Activated naive CD4-positive, alpha-beta T cell treated with anti-CD3 and anti-CD28 coated beads, Interleukin-2, amount 10 ng/mL, durations not matched to agents 7 days and 5 days (primary cell): ENCODE measurements at regions not wholly inside any gene's neighbourhood (a gene's known extent, or its start where the extent isn't known, plus 50 kb on each side); places are given as distances from the start of the nearest gene placed in this dataset.

Experiments used
- CTCF ChIA-PET: fragments of 350-600 bp; sonication (Branson Sonifier 250); formaldehyde crosslinking; loops from one replicate; lab custom pipeline; 2021; ENCODE audit warnings: antibody characterized with exemption; lab: Charles Lee
- DNase-seq: peaks from one replicate; pipeline ENCODE4 v3.0.0-alpha.2; 2020
- H3K27ac Mint-ChIP-seq: one replicate; pipeline ENCODE4 v1.8.0; 2021; ENCODE audit warnings: mild to moderate bottlenecking, moderate library complexity, mixed read lengths
- H3K27me3 Mint-ChIP-seq: one replicate; pipeline ENCODE4 v1.8.0; 2021; ENCODE audit warnings: mild to moderate bottlenecking, mixed read lengths
- H3K36me3 Mint-ChIP-seq: one replicate; pipeline ENCODE4 v1.8.0; 2021; ENCODE audit warnings: mixed read lengths
- H3K4me1 Mint-ChIP-seq: one replicate; pipeline ENCODE4 v1.8.0; 2021; ENCODE audit warnings: mixed read lengths
- H3K4me3 Mint-ChIP-seq: one replicate; pipeline ENCODE4 v1.8.0; 2021; ENCODE audit warnings: mild to moderate bottlenecking, moderate library complexity, mixed read lengths
- H3K9me3 Mint-ChIP-seq: one replicate; pipeline ENCODE4 v1.8.0; 2021; ENCODE audit warnings: mixed read lengths

GRCh38 chr10:78296785-78297184 is 263.1 kb downstream of the RPS24 start:
- H3K9me3 Mint-ChIP-seq = peaks cover 10% of the 10 kb centered on the region
- peaks cover 11% of the 10 kb centered on the region for H3K4me1 Mint-ChIP-seq
- no peak for DNase-seq
- H3K27me3 Mint-ChIP-seq = peaks cover 7% of the 10 kb centered on the region
- H3K27ac Mint-ChIP-seq = no peak overlapping the region
- no peak overlapping the region for H3K4me3 Mint-ChIP-seq
- H3K36me3 Mint-ChIP-seq = no peaks in the 10 kb centered on the region
- CTCF ChIA-PET = no interaction called here

GRCh38 chr10:78297997-78298396 is 264.3 kb downstream of the RPS24 start:
- DNase-seq = no peak
- Mint-ChIP-seq H3K27me3 (no peaks in the 10 kb centered on the region), H3K4me1 (peaks cover 21% of the 10 kb centered on the region), H3K4me3 (no peak overlapping the region), H3K9me3 (peaks cover 10% of the 10 kb centered on the region), H3K36me3 (no peaks in the 10 kb centered on the region), H3K27ac (no peak overlapping the region)
- CTCF ChIA-PET = no interaction called here

- Mint-ChIP-seq H3K9me3 (peaks cover 10% of the 10 kb centered on the region), H3K27ac (no peak overlapping the region), H3K36me3 (no peaks in the 10 kb centered on the region), H3K27me3 (no peaks in the 10 kb centered on the region), H3K4me3 (no peak overlapping the region), H3K4me1 (peaks cover 25% of the 10 kb centered on the region)
- CTCF ChIA-PET = no interaction called here
- DNase-seq = no peak
Measured at GRCh38 chr10:78298835-78299234, 265.2 kb downstream of the RPS24 start.

- CTCF ChIA-PET = interaction anchor here (0.5 to 0.7 kb wide), 2 partner anchors 138 to 723 kb away, joined by 3 read pairs; no protein-coding TSS in a partner anchor
- H3K27me3 Mint-ChIP-seq = peaks cover 4% of the 10 kb centered on the region
- no peak overlapping the region for H3K27ac Mint-ChIP-seq
- DNase-seq = no peak
- H3K9me3 Mint-ChIP-seq = peaks cover 10% of the 10 kb centered on the region
- no peak overlapping the region for H3K4me3 Mint-ChIP-seq
- peaks cover 26% of the 10 kb centered on the region for H3K4me1 Mint-ChIP-seq
- no peaks in the 10 kb centered on the region for H3K36me3 Mint-ChIP-seq
Measured at GRCh38 chr10:78299851-78300468, 266.3 kb downstream of the RPS24 start.

- no peak for DNase-seq
- H3K27me3 Mint-ChIP-seq = peaks cover 9% of the 10 kb centered on the region
- peaks cover 10% of the 10 kb centered on the region for H3K9me3 Mint-ChIP-seq
- no peak overlapping the region for H3K27ac Mint-ChIP-seq
- CTCF ChIA-PET = interaction anchor here (0.7 kb wide), 1 partner anchor 137 kb away, joined by 3 read pairs; no protein-coding TSS in a partner anchor
- H3K4me3 Mint-ChIP-seq = no peak overlapping the region
- peaks cover 26% of the 10 kb centered on the region for H3K4me1 Mint-ChIP-seq
- no peaks in the 10 kb centered on the region for H3K36me3 Mint-ChIP-seq
Measured at GRCh38 chr10:78300526-78300925, 266.9 kb downstream of the RPS24 start.

GRCh38 chr10:78301481-78301880 is 267.8 kb downstream of the RPS24 start:
- DNase-seq = no peak
- Mint-ChIP-seq H3K27ac (no peak overlapping the region), H3K9me3 (peaks cover 10% of the 10 kb centered on the region), H3K27me3 (peaks cover 17% of the 10 kb centered on the region), H3K4me3 (peak overlapping the region; percentile 11), H3K4me1 (peaks cover 26% of the 10 kb centered on the region), H3K36me3 (no peaks in the 10 kb centered on the region)
- CTCF ChIA-PET = interaction anchor here (1.3 to 1.8 kb wide), 2 partner anchors 8 to 254 kb away, joined by 3 to 5 read pairs; no protein-coding TSS in a partner anchor

GRCh38 chr10:78301891-78302738 is 268.5 kb downstream of the RPS24 start:
- Mint-ChIP-seq H3K36me3 (no peaks in the 10 kb centered on the region), H3K4me3 (peak overlapping the region; percentile 88), H3K27ac (peak overlapping the region; percentile 97), H3K9me3 (peaks cover 10% of the 10 kb centered on the region), H3K4me1 (peaks cover 26% of the 10 kb centered on the region), H3K27me3 (peaks cover 23% of the 10 kb centered on the region)
- CTCF ChIA-PET = interaction anchor here (1.0 to 1.8 kb wide), 4 partner anchors 9 to 255 kb away, joined by 3 to 5 read pairs (median 3); no protein-coding TSS in a partner anchor
- no peak for DNase-seq

- H3K9me3 Mint-ChIP-seq = peaks cover 10% of the 10 kb centered on the region
- H3K27ac Mint-ChIP-seq = peak overlapping the region; percentile 97
- DNase-seq = no peak
- H3K4me1 Mint-ChIP-seq = peaks cover 26% of the 10 kb centered on the region
- CTCF ChIA-PET = interaction anchor here (1.0 to 1.8 kb wide), 4 partner anchors 10 to 255 kb away, joined by 3 to 5 read pairs (median 3); no protein-coding TSS in a partner anchor
- H3K36me3 Mint-ChIP-seq = no peaks in the 10 kb centered on the region
- H3K27me3 Mint-ChIP-seq = peaks cover 23% of the 10 kb centered on the region
- peak overlapping the region; percentile 88 for H3K4me3 Mint-ChIP-seq
Measured at GRCh38 chr10:78302739-78302988, 269.0 kb downstream of the RPS24 start.

- Mint-ChIP-seq H3K9me3 (peaks cover 10% of the 10 kb centered on the region), H3K27me3 (peaks cover 23% of the 10 kb centered on the region), H3K4me3 (peak overlapping the region; percentile 88), H3K36me3 (no peaks in the 10 kb centered on the region), H3K4me1 (peaks cover 26% of the 10 kb centered on the region), H3K27ac (peak overlapping the region; percentile 97)
- DNase-seq = peak; percentile 96
- CTCF ChIA-PET = interaction anchor here (1.0 to 1.8 kb wide), 4 partner anchors 10 to 256 kb away, joined by 3 to 5 read pairs (median 3); no protein-coding TSS in a partner anchor
Measured at GRCh38 chr10:78302989-78303854, 269.6 kb downstream of the RPS24 start.

- Mint-ChIP-seq H3K27ac (no peak overlapping the region), H3K4me3 (no peak overlapping the region)
- CTCF ChIA-PET = interaction anchor here (0.7 to 1.4 kb wide), 5 partner anchors 9 to 685 kb away, joined by 3 to 5 read pairs (median 3); no protein-coding TSS in a partner anchor
Measured at GRCh38 chr10:78304091-78305045, 270.7 kb downstream of the RPS24 start.

GRCh38 chr10:78305311-78305710 is 271.6 kb downstream of the RPS24 start:
- Mint-ChIP-seq H3K36me3 (no peaks in the 10 kb centered on the region), H3K9me3 (peaks cover 5% of the 10 kb centered on the region), H3K4me1 (peaks cover 19% of the 10 kb centered on the region), H3K27ac (no peak overlapping the region), H3K27me3 (peaks cover 33% of the 10 kb centered on the region), H3K4me3 (no peak overlapping the region)
- no peak for DNase-seq
- CTCF ChIA-PET = interaction anchor here (1.1 to 1.4 kb wide), 2 partner anchors 8 to 55 kb away, joined by 3 read pairs; no protein-coding TSS in a partner anchor

More at GRCh38 chr10:78304091-78305045, 270.7 kb downstream of the RPS24 start:
- H3K9me3 Mint-ChIP-seq = peaks cover 10% of the 10 kb centered on the region
- no peaks in the 10 kb centered on the region for H3K36me3 Mint-ChIP-seq
- H3K27me3 Mint-ChIP-seq = peaks cover 23% of the 10 kb centered on the region
- DNase-seq = no peak
- H3K4me1 Mint-ChIP-seq = peaks cover 26% of the 10 kb centered on the region

- no peak for DNase-seq
- no peak overlapping the region for H3K27ac Mint-ChIP-seq
- no peaks in the 10 kb centered on the region for H3K36me3 Mint-ChIP-seq
- CTCF ChIA-PET = no interaction called here
- H3K4me3 Mint-ChIP-seq = no peak overlapping the region
- peaks cover 16% of the 10 kb centered on the region for H3K4me1 Mint-ChIP-seq
- H3K27me3 Mint-ChIP-seq = peaks cover 36% of the 10 kb centered on the region
- H3K9me3 Mint-ChIP-seq = no peaks in the 10 kb centered on the region
Measured at GRCh38 chr10:78306358-78306757, 272.7 kb downstream of the RPS24 start.

- Mint-ChIP-seq H3K27ac (no peak overlapping the region), H3K36me3 (no peaks in the 10 kb centered on the region), H3K9me3 (no peaks in the 10 kb centered on the region), H3K4me3 (no peak overlapping the region), H3K4me1 (peaks cover 7% of the 10 kb centered on the region), H3K27me3 (peaks cover 46% of the 10 kb centered on the region)
- CTCF ChIA-PET = no interaction called here
- no peak for DNase-seq
Measured at GRCh38 chr10:78307576-78307975, 273.9 kb downstream of the RPS24 start.
